ENCODE measurements at regions not wholly inside any gene's neighbourhood (a gene's known extent, or its start where the extent isn't known, plus 50 kb on each side); places are given as distances from the start of the nearest gene placed in this dataset.

- TF ChIP-seq, protein P1, sequence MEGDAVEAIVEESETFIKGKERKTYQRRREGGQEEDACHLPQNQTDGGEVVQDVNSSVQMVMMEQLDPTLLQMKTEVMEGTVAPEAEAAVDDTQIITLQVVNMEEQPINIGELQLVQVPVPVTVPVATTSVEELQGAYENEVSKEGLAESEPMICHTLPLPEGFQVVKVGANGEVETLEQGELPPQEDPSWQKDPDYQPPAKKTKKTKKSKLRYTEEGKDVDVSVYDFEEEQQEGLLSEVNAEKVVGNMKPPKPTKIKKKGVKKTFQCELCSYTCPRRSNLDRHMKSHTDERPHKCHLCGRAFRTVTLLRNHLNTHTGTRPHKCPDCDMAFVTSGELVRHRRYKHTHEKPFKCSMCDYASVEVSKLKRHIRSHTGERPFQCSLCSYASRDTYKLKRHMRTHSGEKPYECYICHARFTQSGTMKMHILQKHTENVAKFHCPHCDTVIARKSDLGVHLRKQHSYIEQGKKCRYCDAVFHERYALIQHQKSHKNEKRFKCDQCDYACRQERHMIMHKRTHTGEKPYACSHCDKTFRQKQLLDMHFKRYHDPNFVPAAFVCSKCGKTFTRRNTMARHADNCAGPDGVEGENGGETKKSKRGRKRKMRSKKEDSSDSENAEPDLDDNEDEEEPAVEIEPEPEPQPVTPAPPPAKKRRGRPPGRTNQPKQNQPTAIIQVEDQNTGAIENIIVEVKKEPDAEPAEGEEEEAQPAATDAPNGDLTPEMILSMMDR (IDR thresholded peaks at IDR 0.05; ENCODE audit: poor library complexity): no peak
- no peak for TF ChIP-seq EZH2 (IDR thresholded peaks at IDR 0.05; ENCODE audit: borderline replicate concordance)
Observed at GRCh38 chr2:2849464-2850217, 518.6 kb upstream of the MYT1L start.
